HG02970 (cell line): ENCODE measurements at regions not wholly inside any gene's neighbourhood (a gene's known extent, or its start where the extent isn't known, plus 50 kb on each side); places are given as distances from the start of the nearest gene placed in this dataset.
"Not testable (repeated sequence)": the region's sequence is repeated elsewhere in the genome, so short reads cannot be mapped to it uniquely, and the experiment has no call there.

Experiments used
- ATAC-seq: cut with Tn5 transposase; IDR thresholded peaks from one replicate; pipeline ENCODE4 v1.9.1; 2021; ENCODE audit warnings: mild to moderate bottlenecking, moderate library complexity, moderate number of reproducible peaks; ENCODE audit not compliant: unreplicated experiment, low FRiP score

DNA sequence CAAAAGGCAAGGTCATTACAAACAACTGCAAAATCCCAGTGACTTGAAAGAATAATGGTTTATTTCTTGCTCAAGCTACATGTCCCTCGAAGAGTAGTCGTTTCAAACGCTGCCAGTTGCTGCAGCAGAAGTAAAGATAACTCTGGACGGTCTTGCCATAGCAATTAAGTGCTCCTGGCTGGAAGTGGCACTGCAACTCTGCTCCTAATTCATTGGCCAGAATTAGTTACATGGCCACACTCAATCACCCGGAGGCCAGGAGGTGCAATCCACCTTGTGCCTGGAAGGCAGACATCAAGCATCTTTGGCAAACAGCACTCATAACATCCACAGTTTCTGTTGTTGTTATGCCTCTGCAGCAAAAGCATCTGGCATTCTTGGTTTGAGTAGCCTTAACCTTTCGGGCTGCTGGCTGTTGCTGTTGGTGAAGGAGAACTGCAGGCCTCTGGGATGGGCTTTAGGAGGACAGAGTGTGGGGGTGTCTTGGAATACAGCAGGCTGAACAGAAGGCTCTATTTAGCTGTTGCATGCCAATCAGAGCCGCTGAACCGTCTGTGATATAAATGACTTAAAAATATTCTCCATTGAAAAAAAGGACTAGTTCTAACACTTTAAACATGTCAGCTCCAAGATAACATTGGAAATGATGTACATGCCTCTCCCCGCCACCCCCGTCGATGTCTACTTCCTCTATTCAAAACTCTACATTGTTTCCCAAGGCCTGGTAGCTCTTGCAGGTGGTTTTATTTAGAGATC, 123.5 kb upstream of the DYRK2 start:
- ATAC-seq, result no peak

DNA sequence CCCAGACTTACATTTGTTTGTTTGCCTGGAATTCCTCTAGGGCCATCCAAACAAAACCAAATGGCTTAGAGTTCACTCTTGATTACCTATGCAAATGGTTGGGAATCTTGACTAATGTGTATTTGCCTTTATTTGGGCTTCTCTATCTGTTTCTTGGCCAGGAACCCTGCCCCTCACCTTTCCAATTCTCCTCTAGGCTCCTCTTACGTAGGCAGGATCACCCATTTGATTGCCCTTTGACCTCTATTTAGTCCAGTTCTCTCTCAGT, 123.0 kb upstream of the DYRK2 start:
- no peak for ATAC-seq

DNA sequence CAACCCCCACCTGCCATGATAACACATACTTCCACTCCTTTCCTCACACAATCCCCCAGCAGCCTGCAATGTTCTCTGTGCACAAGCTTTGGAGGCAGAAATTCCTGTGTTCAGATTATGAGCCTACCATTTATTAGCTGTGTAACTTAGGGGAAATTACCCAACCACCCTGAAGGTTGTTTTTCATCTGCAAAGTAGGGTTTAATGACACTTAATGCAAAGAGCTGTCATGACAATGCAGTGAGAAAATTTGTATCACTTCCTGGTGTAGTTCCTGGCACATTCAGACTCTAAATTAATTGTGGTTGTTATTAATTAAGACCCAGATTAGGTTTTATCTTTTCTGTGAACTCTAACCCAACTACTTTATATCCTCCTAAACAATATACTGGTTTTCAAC, 122.4 kb upstream of the DYRK2 start:
- no peak for ATAC-seq

DNA sequence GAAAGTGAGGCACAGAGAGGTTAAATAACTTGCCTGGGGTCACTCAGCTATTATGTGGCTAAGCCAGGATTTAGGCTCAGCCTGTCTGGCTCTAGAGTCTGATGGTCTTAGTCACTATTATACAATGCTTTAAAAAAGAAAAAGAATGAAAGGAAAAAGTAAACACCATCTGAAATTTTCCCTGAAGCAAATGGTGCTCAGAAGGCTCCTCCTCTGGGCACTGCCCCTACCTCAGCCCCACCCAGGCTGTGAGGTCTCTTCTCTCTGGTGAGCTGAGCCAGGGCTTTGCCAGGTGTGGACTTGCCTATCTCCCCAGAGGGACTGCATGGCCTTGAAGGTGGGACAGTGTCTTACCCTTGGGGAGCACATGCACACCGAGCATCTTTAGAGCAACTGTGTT, 117.5 kb upstream of the DYRK2 start:
- ATAC-seq, result no peak

DNA sequence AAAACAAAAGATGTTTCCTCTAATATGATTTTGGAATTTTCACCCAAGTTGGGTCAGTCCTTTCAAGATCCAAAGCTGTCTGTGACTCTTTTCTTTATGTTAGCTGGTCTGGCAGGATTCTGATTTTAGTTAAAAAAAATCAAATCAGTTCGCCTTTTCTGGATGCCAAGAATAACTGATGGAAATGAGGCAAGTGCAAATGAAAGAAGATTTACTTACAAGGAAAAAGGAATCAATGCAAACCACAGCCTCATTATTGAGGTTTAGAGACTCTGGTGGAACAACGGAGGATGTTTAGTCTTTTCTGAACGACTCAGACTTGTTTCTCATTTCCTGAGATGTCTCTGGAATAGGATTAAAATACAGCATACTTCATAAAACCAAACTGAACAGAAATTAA, 117.0 kb upstream of the DYRK2 start:
- no peak for ATAC-seq

DNA sequence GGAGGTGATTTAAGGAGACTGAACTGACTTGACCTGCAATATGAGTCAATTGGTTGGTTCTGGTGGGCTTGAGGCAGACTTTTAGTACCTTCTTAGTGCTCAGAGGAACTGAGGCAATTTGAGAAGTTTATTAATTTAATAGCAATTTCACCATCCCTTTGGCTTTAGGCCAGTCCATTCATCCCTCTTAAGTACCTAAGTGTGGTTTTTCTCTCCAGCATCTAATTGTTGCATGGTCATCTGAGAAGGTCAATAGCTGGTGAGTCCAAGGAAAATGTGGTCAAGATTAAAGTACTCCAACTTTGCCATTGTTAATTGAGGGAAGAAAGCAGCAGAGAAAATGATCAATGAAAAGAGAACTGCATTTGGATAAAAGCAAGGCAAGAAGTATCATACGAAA, 115.4 kb upstream of the DYRK2 start:
- no peak for ATAC-seq

DNA sequence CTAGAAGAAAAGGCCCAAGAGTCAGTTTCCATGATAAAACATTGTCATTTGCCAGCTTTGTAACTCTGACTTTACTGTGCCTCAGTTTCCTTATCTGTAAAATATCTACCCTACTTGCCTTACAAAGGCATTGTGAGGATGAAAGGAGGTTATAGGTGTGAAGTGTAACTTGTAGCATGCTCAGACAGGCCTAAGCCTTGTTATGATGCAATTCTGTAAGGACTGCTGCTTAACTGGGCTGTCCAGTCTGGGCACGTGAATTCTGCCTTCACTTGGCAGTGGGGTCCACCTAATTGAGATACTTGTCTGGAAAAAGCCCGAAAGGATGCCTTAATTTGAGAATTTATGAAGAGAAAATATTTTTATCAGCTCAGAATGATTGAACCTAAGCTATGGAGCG, 114.5 kb upstream of the DYRK2 start:
- ATAC-seq, result no peak

DNA sequence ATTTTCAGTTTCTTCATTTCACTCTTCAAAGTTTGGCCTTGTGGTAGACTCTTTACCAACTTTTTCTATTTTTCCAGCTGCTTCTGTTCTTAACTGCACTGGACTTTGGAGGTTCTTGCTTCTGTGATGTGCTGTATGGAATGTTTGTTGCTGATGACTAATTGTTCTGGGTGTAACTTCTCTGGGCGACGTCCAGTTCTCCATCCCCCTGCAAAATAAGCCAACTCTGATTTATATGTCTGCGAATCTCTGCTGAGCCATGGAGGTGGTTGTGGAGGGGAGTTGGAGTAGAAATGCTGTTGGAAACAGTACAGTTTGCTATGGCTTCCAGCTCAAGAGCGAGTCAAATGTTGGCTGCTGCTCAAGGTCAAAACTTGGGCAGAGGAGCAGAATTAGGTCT, 113.9 kb upstream of the DYRK2 start:
- ATAC-seq, result no peak

DNA sequence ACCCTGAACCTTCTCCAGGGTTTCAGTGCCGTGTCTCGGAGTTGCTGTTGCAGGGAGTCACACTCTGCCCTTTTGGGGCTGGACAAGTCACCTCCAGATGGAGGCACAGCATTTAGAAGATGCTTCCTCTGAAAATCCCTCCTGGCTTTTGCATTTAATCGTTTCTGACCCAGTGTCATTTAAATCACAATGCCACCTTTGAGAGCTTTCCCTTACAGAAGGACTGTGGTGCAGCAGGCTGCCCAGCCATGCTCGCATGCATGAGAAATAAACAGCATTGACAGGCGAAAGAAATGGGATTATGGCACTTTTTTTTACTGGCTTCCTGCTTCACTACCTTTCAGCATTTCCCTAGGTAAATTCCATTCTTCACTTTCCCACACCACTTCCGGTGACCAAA, 113.4 kb upstream of the DYRK2 start:
- no peak for ATAC-seq

DNA sequence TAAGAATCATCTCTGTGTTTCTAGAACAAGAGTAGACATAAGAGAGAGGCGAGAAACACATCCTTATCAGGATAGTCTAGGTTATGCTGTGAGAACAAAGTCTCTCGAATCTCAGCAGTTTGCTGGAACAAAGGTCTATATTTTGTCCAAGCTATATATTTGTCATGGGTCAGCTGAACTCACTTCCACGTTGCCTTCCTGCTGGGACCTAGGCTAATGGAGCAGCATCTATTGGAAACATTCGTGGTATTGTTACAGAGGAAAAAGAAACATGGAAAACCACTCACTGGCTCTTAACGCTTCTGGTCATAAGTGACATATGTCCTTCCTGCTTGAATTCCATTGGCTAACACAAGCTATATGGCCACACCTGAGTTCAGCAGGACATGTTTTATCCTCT, 112.6 kb upstream of the DYRK2 start:
- ATAC-seq, result no peak

DNA sequence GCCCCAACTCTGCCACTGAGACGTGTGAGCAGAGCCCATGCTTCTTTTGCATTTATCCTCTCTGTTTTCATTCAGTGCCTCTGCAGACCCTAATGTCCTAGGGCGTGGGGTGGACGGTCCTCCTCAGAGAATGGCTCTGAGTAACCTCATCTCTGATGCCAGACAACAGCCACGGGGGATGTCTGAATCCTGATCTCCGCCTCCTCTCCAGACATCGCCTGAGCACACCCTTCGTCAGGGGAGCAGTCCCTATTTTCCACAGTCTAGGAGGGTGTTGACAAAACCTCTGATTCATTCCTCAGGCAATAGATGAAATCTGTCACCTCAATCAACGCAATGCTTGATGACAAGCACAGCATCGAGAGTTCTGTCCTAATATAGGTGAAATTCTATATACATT, 109.2 kb upstream of the DYRK2 start:
- ATAC-seq, result no peak

DNA sequence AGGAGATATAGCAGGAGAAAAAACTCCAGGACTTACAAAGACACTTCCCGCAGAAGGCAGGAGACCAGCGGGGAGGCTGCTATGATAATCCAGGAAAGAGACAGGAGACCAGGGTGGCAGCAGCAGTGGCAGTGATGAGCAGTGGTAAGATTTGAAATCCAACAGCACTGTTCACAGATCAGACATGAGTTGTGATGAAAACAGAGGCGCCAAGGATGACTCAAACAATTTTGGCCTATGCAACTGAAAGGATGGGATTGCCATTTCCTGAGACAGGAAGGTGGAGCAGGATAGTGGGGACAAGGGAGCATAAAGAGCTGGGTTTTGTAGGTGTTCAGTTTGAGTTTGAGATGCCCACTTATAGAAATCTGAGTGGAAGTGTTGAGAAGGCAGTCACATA, 108.6 kb upstream of the DYRK2 start:
- ATAC-seq, result no peak

DNA sequence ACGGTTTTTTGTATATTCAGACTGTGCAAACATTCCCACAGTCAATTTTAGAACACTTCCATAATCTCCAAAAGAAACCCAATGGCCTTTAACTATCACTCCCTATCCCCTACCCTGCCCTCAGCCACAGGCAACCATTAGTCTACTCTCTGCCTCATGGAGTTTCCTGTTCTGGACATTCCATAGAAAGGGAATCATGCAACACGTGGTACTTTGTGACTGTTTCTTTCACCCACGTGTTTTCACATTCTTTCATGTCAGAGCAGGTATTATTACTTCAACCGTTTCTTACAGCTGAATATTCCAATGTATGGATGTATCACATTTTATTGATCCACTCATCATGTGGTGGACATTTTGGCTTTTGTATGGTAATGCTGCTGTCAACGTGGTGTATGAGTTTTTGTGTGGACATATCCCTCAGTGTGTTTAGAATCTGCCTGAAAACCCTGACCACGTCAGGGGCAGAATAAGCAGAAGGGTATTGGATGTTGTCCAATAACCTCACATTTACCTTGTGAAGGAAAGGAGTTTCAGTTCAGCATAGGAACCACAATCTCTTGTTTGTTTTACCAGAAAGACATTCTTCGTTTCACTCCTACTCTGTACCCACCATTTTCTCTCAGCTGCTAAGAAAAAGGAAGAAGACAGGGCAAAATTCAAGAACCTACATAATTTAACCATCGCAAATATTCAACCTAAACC, 107.5 kb upstream of the DYRK2 start:
- ATAC-seq, result no peak

DNA sequence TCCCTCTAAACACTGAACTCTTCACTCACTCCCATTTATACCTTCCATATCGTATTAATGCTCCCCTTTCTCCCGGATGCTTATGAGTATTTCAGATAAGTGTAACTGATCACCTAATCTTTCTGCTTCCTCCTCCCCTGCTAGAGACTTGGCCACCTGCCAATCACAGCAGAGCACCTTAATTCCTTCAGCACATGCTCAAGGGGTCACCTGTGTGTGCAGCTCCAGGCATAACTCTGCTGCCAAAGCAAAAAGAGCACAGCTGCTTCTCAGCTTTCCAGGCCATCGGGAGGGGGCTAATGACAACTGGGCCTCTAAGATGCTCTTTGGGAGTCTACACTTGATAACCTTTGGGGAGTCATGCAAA, 106.9 kb upstream of the DYRK2 start:
- no peak for ATAC-seq

DNA sequence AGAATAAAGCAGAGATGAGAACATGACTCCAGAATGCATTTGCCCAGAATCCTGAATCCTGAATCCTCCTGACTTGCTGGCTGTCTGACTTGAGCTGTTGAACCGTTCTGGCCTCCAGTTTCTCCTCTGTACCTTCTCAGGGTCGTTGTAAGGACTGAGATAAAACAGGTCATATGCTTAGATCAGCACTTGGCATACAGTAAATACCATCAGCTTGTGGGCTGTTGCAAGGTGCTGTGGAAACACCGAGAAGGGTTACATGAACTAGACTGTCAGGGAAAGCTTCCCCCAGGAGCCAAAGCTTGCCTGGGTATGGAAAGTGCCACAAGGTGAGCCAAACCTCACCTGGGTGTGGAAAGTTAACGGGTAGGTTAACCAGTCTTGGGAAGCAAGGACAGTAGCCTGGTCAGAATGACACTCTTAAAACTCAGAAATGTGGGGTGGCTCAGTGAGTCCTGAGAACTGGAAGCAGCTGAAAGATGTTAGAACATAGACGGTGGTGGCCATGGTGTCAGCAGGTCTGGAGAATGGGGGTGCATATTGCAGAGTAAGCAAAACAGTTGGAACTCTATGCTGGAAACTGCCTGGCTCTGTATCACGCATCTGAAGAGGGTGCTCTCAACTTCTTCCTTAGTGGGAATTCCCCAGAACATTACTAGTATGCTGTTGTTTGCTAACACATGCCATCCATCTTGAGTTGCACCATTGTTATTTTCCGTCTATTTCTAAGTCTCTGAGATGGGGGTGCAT, 105.3 kb upstream of the DYRK2 start:
- no peak for ATAC-seq

DNA sequence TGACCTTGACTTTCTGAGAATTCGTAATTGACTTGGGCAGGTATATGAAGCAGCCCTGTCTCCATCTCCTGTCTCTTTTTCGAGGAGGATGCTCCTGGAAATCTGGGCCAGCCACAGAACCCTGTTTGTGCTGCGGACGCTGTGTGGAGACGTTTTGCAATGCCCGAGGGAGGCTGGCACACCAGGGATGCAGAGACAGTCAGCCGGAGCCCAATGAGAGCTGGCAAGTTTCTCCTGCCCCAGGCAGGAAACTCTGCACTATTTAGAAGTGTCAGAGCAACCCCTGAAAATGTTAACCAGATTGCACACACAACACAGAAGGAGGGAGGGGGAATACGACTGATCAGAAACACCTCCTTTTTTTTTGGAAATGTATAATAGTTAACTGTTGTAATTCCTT, 103.2 kb upstream of the DYRK2 start:
- ATAC-seq, result no peak

DNA sequence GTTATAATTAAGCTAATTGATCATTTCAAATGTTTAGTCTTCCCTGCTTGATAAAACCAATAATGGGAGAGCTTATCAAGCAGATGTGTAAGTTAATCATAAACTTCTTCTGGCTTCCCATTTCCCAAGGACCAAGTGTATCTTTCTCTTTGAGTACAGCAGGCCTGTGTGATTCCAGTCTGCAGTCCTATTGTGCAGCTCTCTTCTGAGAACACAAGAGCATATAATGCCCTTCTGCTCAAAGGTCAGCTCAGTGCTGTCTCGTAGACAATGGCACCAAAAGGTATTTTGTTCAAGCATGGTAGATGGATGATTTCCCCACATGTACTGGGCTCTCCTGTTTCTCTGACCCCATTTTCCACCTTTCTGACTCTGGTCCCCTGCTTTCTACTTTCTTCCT, 101.8 kb upstream of the DYRK2 start:
- no peak for ATAC-seq

DNA sequence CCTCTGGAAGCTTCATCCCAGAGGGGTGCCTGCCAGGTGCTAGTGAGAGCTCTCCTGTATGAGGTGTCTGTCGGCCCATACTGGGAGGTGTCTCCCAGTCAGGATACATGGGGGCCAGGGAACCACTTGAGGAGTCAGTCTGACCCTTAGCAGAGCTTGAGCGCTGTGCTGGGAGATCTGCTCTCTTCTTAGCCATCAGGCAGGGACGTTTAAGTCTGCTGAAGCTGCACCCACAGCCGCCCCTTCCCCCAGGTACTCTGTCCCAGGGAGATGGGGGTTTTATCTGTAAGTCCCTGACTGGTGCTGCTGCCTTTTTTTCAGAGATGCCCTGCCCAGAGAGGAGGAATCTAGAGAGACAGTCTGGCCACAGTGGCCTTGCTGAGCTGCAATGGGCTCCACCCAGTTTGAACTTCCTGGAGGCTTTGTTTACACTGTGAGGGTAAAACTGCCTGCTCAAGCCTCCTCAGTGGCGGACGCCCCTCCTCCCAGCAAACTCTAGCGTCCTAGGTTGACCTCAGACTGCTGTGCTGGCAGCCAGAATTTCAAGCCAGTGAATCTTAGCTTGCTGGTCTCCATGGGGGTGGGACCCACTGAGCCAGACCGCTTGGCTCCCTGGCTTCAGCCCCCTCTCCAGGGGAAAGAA, 93.3 kb upstream of the DYRK2 start:
- not testable (repeated sequence) for ATAC-seq

DNA sequence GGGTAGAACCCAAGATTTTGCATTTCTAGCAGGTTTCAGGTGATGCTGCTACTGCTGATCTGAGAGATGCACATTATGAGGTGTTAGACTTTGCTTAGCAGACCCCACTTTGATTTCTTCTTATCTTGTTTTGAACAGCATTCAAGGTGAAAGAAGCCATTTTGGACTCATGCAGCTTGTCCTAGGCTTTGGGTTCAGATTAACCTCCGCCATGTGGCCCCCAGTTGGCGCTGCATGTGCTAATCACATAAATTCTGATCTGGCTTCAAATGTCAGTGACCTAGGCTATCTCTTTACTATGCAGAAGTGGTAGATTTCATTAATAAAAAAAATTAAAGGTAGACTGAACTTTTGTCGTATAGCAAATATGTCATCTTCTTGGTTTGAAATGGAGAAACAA, 89.8 kb upstream of the DYRK2 start:
- ATAC-seq, result no peak

DNA sequence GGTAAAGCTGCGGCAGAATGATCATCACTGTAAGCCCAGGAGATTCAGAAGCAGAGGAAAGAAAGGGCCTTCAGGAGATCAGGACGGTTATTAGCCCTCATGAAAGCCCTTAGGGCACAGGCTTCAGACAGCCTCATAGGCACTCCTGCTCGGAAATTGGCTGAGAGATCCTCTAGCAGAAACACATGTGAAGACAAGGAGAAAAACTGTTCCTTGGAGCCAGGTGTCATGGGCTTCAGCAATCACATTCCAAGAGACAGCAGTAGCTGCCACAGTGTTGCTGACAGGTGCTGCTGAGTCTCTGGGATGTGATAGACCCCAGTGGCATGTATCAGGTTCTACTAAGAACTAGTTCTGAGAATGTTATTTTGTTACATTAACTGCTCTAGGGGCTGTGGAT, 88.8 kb upstream of the DYRK2 start:
- no peak for ATAC-seq

DNA sequence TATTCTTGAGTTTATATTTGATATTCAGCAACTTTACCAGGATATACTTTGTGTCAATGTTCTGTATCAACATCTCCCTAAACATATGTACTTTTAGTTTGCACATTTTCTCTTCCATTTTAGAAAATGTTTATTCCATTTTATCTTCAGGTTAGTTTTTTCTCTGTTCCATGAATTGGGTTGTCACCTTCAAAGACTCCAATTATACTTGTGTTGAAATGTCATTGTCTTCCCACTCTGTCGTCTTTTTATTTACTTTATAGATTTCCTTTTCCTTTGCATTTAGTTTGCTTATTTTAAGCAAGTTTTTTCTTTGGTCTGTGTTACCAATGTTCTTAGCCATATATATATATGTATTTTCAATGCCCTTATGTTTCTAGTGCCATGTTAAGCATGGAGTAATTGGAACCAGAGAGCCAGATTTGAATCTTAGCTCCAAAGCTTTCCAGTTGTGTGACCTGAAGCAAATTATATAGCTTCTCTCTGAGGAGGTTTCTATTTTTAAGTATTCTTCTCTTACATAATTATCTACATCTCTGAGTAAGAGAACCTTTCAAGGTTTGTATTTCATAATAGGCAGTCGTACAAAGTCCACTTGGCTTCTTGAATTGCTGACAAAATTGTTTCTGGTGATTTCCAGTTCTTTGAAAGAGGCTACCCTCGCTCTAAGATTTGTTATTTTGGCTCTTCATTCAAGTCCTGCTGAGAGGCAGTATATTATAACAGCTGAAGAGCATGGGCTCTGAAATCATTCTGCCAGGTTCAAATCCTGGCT, 85.8 kb upstream of the DYRK2 start:
- no peak for ATAC-seq
